ENCODE measurements at regions not wholly inside any gene's neighbourhood (a gene's known extent, or its start where the extent isn't known, plus 50 kb on each side); places are given as distances from the start of the nearest gene placed in this dataset.
"Not testable (repeated sequence)": the region's sequence is repeated elsewhere in the genome, so short reads cannot be mapped to it uniquely, and the experiment has no call there.

DNA sequence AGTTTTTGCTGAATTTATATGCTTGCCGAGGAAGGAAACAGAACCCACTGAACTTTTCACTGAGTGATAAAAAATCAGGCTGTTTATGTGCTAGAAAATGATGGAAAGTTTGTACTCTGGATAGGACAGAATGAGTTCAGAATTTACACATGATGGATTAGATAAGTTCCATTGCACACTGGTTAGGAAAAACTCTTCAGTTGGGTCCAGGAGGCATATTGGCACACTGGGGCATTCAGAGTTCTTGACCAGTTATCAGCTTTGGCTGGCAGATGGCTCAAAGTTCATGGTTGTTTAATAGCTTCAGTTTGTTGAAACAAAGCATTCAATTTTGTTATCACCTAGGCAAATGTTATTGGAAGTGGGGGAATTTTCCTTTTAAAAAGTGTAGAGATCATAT lies 613.3 kb upstream of the SYNCRIP start:
- no peak for DNase-seq (ENCODE audit: low spot score)

GRCh38 chr6:86251106-86251505 lies 608.4 kb upstream of the SYNCRIP start:
- no peak for DNase-seq (ENCODE audit: low spot score)

GRCh38 chr6:86217906-86218305 lies 575.2 kb upstream of the SYNCRIP start:
- DNase-seq (ENCODE audit: low spot score) = no peak

DNA sequence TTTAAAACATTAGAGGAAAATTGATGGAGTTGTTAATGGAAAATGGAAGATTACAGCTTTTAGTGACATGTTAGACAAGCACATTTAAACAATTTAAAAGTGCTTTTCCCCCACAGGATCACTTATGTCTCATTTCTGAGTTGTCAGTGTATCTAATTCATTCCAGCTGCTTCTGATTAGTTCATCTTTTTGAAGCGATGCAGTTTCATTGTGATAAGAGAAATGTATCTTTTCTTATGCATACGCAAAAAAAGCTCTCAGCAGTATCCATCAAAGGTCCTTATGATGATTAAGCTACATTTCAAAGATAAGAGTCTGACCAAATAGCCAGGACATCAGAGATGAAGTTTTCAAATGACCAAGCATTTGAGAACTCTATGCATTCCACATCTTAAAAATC lies 572.6 kb upstream of the SYNCRIP start:
- no peak for DNase-seq (ENCODE audit: low spot score)

DNA sequence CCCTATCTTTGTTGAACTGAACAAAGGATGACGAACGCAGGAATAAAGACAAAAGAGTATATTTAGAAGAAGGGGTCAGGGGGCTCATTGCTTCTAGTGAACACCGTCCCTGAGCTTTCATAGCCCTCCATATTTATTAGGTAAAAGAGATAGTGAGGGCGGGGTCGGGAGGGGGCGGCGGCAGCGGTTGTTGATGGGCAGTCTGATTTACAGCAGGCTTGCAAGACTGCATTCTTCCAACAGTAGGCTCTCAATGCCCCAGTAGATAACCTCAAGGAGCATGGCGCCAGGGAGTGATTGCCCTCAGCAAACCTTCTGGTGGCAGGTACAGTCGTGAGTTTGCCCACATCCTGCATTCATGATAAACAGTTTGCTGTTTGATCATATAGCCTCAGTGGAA lies 563.3 kb upstream of the SYNCRIP start:
- no peak for DNase-seq (ENCODE audit: low spot score)

DNA sequence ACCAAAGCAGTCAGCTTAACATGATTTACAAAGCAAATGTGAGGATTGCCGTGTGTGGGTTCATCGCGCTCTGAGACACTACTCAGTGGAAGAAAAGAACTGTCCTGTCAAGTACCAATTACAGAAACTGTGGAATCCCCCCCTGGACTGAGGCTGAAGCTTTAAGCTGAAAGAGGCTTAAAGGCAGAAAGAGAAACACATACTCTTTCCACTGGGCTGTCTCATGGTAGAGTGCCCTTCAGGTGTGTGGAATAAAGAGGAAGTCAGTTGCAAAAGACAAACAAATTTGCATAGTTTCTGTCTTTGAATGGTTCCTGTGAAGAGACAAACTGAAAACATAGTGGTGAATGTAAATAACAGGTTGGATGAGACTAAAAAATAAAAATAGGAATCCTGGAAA lies 560.4 kb upstream of the SYNCRIP start:
- no peak for DNase-seq (ENCODE audit: low spot score)

DNA sequence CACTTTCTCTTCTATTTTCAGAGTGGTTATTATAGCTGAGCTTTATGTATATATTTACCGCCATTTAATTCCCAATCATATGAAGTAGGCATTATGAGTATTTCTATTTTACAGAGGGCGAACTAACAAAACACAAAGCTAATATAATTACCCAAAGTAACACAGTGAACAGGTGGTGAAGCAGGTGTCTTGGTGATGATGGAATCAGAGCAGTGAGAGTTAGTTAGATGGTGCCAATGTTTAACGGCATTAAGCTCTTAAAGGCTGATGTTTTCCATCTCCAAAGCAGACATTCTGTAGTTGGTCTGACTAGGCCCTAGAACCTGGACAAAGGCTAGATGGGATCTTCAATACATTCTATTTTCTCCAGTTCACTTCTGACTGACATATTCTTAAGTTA lies 551.1 kb upstream of the SYNCRIP start:
- DNase-seq (ENCODE audit: low spot score) = no peak

DNA sequence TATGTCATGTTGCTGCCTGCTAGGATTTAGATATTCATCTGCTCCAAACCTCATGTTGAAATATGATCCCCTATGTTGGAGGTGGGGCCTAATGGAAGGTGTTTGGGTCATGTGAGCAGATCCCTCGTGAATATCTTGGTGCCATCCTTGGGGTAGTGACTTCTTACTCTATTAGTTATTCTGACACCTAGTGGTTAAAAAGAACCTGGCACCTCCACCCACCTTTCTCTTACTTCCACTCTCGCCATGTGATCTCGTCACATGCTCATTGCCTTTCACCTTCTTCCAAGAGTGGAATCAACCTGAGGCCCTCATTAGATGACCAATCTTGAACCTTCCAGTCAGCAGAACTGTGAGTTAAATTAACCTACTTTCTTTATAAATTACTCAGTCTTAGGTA lies 549.4 kb upstream of the SYNCRIP start:
- DNase-seq (ENCODE audit: low spot score) = peak; percentile 65

DNA sequence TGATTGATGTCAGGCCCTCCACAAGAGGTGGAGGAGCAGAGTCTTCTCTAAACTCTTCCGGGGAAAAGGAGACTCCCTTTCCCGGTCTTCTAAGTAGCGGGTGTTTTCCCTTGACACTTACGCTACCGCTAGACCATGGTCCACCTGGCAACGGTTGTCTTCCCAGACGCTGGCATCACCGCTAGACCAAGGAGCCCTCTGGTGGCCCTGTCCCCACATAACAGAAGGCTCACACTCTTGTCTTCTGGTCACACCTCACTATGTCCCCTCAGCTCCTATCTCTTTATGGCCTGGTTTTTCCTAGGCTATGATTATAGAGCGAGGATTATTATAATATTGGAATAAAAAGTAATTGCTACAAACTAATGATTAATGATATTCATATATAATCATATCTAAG lies 532.5 kb upstream of the SYNCRIP start:
- peak; percentile 14 for DNase-seq (ENCODE audit: low spot score)

- DNase-seq (ENCODE audit: low spot score) = no peak
These were observed 512.2 kb upstream of the SYNCRIP start for GRCh38 chr6:86154852-86155251.

DNA sequence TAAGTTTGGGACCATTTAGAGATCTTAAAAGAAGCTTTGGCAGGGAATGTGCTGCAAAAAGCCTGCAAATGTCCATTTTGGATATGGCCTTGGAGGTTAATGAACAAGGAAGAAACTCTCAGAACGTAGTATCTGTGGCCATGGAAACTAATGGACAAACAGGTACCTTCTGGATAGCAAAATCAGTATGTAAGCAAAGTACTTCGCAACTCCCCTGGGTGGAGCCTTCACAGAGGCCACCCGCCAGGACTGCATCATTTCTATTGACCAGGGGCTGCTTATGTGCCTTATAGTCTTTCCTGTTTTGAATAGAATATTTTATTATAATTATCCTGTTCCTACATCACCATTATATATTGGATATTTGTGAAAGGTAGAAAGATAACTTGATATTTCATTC lies 510.8 kb upstream of the SYNCRIP start:
- DNase-seq (ENCODE audit: low spot score) = no peak

GRCh38 chr6:86152546-86152945 lies 509.9 kb upstream of the SYNCRIP start:
- no peak for DNase-seq (ENCODE audit: low spot score)

DNA sequence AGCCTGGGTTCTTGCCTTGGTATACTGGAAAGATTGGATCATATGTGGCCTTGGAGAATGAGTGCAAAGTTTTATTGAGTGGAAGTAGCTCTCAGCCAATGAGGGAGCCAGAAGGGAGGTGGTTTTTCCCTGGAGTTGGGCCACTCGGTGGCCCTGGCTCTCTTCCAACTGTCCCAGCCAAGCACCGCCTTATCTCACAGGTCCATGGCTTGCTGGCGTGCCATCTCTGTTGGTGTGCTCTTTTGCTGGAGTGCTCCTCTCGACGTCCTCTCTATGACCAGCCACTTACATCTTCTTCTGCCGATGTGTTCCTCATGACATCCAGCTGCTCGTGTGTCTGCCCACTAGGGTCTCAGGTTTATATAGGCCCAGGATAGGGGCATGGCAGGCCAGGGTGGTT lies 505.9 kb upstream of the SYNCRIP start:
- no peak for DNase-seq (ENCODE audit: low spot score)

GRCh38 chr6:86147859-86148258 lies 505.2 kb upstream of the SYNCRIP start:
- DNase-seq (ENCODE audit: low spot score) = no peak

DNA sequence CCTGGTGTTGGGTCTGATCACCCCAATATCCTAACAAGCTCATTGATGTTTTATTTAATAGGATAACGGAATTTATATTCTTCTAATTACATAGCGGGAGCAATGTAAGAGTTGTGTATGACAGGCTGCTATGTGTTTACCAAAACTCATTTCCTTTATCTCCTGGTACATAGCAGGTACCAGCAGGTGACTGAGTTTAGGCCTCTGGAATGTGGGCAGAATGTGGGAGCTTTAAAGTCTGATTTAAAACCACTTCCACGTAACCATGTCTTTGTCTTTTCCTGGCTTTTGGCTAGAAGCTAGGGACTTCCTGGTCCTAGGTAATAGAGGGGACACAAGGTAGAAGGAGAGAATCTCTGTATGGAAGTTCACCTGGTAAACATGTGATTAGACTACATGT lies 504.6 kb upstream of the SYNCRIP start:
- no peak for DNase-seq (ENCODE audit: low spot score)

- not testable (repeated sequence) for DNase-seq (ENCODE audit: low spot score)
These were observed 504.1 kb upstream of the SYNCRIP start for GRCh38 chr6:86146751-86147150.

DNA sequence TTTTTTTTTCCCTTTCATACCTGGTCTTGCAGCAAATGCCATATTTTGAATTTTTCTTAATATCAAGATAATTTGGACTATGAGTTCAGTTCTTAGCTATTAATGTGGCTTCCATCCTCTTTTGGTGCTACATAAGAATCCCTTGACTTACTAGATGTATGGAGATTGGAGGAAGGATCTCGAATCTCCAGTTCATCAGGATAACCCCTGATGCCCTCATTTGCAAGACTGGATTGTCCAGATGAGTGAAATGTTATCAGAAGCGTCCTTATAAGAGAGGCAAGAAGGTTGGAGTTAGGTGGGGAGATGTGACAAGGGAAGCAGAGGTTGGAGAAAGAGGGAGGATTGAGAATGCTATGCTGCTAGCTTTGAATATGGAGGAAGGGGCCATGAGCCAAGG lies 499.6 kb upstream of the SYNCRIP start:
- DNase-seq (ENCODE audit: low spot score) = no peak

- no peak for DNase-seq (ENCODE audit: low spot score)
These were observed 485.6 kb upstream of the SYNCRIP start for GRCh38 chr6:86128130-86128814.

DNA sequence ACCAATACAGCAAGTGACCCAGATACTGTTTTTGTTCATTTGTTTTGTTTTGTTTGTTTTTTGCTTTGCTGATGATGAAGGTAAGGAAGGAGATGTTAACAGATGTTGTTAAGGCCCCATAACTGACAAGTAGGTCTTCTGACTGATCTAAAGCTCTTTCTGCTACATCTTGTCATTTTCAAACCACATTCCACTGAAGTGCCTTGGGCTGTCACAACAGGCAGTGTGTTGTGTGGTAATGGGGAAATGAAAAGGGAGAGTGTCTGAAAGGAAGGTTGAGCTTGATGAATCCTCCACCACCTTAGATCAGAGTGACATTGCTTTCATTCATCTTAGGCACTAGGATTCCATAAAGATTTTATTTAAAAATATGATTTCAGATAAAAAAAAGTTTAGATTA lies 479.4 kb upstream of the SYNCRIP start:
- no peak for DNase-seq (ENCODE audit: low spot score)

- DNase-seq (ENCODE audit: low spot score) = no peak
These were observed 475.6 kb upstream of the SYNCRIP start for GRCh38 chr6:86118271-86118670.

DNA sequence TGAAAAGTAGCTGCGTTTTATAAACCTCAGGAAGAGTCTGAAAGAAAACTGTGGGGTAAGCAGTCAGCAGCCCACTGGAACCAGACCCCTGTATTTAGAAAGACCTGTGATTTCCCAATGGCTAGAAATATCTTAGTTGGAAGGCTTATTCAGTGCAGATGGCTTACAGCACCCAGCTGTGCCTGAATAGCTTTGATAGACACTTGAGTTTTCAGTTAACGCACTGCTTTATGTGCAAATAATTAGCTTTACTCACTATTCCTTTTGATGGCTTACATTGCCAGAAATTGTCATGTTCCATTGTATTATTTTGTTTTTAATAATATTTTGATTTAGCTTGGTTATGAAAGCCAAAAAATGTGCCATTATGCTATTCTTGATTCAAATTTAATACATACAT lies 465.3 kb upstream of the SYNCRIP start:
- DNase-seq (ENCODE audit: low spot score) = no peak

GRCh38 chr6:86087954-86088353 lies 445.3 kb upstream of the SYNCRIP start:
- DNase-seq (ENCODE audit: low spot score) = no peak

DNA sequence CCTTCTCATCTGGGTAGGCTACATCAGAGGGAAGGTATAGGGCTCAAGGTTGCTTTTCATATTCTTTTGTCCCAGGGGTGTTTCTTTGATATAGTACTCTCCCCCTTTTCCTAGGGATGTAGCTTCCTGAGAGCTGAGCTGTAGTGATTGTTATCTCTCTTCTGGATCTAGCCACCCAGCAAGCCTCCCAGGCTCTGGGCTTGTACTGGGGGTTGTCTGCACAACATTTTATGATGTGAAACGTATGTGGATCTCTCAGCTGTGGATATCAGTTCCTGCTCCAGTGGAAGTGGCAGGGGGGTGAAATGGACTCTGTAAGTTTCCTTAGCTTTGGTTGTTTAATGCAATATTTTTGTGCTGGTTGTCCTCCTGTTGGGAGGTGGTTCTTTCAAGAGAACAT lies 437.3 kb upstream of the SYNCRIP start:
- no peak for DNase-seq (ENCODE audit: low spot score)

DNA sequence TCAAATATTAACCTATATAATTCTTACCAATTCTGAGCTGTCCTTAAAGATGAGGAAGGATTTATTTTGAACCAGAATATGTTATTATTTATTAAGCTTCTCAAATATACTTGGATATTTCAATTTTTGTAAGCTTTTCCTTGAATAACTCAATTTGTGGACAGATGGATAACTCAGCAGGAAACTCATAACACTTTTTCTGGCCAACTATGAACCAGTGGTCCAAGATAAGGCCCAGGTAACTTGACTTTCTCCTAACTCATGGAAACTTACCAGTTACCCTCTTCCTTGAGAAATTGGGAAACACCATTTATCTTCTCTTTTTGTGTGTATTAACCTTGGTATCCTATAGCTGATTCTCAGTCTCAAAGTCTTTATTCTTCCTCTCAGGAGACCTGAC lies 427.5 kb upstream of the SYNCRIP start:
- no peak for DNase-seq (ENCODE audit: low spot score)

- DNase-seq (ENCODE audit: low spot score) = not testable (repeated sequence)
These were observed 422.3 kb upstream of the SYNCRIP start for GRCh38 chr6:86065002-86065401.

Measured in NAMALWA (cell line).